GM19463 (cell line): ENCODE measurements at regions not wholly inside any gene's neighbourhood (a gene's known extent, or its start where the extent isn't known, plus 50 kb on each side); places are given as distances from the start of the nearest gene placed in this dataset.

ENCODE experiments used
- ATAC-seq: cut with Tn5 transposase; IDR thresholded peaks from one replicate; pipeline ENCODE4 v1.9.1; 2021; ENCODE audit warnings: mild to moderate bottlenecking, moderate library complexity; ENCODE audit not compliant: unreplicated experiment

GRCh38 chr11:121946514-121946913 is 169.5 kb downstream of the BLID start:
- ATAC-seq: no peak

- ATAC-seq: no peak
Observed at GRCh38 chr11:121944556-121945230, 171.3 kb downstream of the BLID start.

GRCh38 chr11:121938076-121938475 is 177.9 kb downstream of the BLID start:
- ATAC-seq: no peak

GRCh38 chr11:121936781-121937447 is 179.1 kb downstream of the BLID start:
- ATAC-seq: no peak

GRCh38 chr11:121936370-121936769 is 179.6 kb downstream of the BLID start:
- ATAC-seq: no peak

GRCh38 chr11:121933694-121934093 is 182.3 kb downstream of the BLID start:
- ATAC-seq: no peak

- no peak for ATAC-seq
Observed at GRCh38 chr11:121933294-121933693, 182.7 kb downstream of the BLID start.

GRCh38 chr11:121932646-121933185 is 183.3 kb downstream of the BLID start:
- ATAC-seq: no peak

- ATAC-seq: no peak
Observed at GRCh38 chr11:121931748-121932352, 184.2 kb downstream of the BLID start.

GRCh38 chr11:121931121-121931520 is 184.9 kb downstream of the BLID start:
- ATAC-seq: no peak

- ATAC-seq: no peak
Observed at GRCh38 chr11:121930004-121930965, 185.7 kb downstream of the BLID start.

GRCh38 chr11:121929581-121929980 is 186.4 kb downstream of the BLID start:
- ATAC-seq: no peak

- ATAC-seq: no peak
Observed at GRCh38 chr11:121928597-121929580, 187.1 kb downstream of the BLID start.

- no peak for ATAC-seq
Observed at GRCh38 chr11:121927789-121928188, 188.2 kb downstream of the BLID start.

GRCh38 chr11:121927097-121927785 is 188.8 kb downstream of the BLID start:
- no peak for ATAC-seq

GRCh38 chr11:121924191-121924590 is 191.8 kb downstream of the BLID start:
- no peak for ATAC-seq

GRCh38 chr11:121917482-121917881 is 198.5 kb downstream of the BLID start:
- ATAC-seq: no peak

- no peak for ATAC-seq
Observed at GRCh38 chr11:121914508-121915059, 201.4 kb downstream of the BLID start.

- ATAC-seq: no peak
Observed at GRCh38 chr11:121909596-121909995, 206.4 kb downstream of the BLID start.
